NCI-H146 treated with DMSO at 0.1 percent for 48 hours (cell line): ENCODE measurements at regions not wholly inside any gene's neighbourhood (a gene's known extent, or its start where the extent isn't known, plus 50 kb on each side); places are given as distances from the start of the nearest gene placed in this dataset.

ENCODE experiments used
- DNase-seq: peaks from one replicate; lab custom pipeline; 2025; ENCODE audit not compliant: unreplicated experiment; lab: John Stamatoyannopoulos, UW

- DNase-seq, result no peak
Observed at GRCh38 chr17:33512113-33512512, 219.0 kb upstream of the ASIC2 start.

DNA sequence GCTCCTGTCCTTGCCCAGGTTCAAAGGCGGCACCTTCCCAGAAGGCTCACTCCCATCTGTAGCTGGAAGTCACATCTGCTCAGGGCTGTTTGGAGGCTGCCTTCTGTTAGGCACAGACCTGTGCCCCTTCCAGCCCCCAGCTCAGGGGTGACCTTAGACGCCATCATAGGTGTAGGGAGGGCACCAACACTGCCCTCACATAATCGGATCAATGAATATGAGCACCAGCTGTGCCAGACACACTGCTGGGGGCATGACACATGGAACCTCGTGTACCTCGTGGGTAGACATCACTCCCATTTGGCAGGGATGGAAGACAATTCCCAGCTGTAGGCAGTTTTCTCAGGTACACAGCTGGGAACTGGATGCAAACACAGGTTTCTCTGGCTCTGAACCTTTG lies 220.7 kb upstream of the ASIC2 start:
- DNase-seq, result no peak

DNA sequence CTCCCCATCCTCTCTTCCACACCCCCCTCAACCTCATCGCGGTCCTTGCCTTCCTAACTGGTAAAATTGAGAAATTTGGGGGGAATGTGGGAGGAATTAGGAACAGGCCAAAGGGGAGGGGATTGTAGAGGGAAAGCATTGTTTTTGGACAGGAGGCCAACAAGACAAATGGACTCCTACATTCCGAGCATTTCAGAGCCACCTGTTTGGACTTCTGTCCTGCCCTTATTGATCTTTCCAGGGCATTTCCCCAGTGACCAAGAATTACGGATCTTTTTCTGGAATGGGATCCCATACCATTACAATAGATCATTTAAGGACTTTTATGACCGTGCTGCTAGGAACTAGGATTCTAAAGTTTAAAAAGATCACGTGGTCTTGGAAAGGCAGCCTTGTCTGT lies 221.3 kb upstream of the ASIC2 start:
- DNase-seq, result no peak

DNA sequence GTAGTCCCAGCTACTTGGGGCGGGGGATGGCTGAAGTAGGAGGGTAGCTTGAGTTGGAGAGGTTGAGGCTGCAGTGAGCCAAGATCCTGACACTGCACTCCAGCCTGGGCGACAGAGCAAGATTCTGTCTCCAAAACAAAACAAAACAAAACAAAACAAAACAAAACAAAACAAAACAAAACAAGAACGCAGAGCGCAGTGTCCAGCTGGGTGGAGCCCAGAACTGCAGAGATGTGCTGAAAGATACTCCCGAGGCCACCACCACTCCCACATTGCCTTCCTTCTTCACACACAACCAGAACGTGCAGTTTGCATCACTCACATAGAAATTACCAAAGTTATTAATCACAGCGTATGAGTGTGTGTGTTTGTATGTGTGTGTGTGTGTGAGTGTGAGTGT lies 222.9 kb upstream of the ASIC2 start:
- DNase-seq, result no peak

DNA sequence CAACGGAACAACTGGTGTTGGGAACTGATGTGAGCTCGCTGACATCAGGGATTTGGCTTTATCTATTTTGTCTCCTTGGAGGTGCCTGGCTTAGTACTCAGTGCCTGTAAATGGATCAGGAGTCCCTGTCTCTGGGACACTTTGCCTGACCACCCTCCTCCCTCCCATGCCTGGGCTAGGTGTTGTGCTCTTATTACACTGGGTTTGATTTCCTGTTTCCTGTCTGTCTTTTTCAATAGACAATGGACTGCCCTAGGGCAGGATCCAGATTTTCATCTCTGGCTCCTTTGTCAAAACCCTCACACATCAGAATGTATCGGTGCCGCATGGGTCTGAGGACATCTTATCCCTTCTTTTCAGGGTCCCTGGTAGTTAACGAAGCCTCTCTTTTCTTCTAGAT lies 223.6 kb upstream of the ASIC2 start:
- DNase-seq, result no peak

GRCh38 chr17:33517746-33518145 lies 224.7 kb upstream of the ASIC2 start:
- DNase-seq, result no peak

DNA sequence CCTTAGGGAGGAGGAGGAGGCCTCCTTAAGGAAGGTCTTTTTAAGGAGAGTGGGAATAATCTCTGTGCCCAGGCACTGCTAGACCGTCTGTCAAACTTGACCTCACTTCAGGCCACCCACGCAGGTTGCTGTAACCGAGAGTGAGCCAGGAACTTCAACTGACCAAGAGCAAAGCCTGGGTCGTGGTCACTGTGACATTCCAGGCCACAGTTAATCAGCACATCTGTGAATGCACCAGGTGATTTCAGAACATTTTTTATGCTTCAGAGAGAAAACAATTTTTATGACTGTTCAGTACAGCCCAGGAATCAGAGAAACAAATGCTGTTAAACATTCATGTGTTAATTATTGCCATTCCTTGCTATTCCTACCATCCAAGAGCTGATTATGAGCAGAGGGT lies 226.6 kb upstream of the ASIC2 start:
- DNase-seq, result no peak

DNA sequence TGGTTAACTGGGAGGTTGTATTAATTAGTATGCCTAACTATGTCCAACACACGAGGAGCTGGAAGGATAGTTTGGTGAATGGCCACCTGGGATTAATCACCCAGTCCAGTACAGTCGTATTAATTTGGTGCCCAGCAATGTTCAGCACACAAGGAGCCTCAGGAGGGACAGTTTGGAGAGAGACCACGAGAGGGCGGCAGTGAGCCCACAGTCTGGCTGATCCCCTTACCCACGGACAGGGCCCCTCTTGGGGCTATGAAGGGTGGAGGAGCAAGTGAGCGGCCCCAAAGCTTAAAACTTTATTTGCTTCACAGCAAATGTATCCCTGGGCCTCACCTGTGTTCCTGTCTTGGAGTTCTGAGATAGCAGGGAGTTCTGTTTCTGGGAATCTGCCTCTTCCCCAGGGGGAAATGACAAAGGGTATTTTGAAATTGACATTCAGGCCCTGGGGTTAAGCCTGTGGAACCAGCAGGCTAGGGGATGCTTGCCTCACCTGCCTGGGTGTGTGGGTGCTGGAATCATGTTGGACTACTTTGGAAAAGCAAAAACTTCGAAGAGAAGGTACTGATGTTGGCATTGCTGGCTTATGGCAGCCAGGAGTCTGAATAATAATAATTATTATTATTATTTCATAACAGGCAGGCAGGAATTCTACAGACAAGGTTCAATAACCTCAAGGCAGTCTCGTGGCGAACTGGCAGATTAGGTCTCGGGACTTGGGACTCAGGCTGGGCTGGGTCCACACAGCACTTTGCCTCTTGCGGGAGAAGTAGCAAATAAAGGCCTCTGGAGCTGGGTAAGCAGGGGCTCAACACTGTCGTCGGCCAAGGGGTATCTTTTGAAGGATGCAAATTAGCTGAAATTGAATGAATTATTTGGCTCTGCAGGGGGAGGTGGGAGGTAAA lies 227.6 kb upstream of the ASIC2 start:
- DNase-seq, result peak; percentile 1

DNA sequence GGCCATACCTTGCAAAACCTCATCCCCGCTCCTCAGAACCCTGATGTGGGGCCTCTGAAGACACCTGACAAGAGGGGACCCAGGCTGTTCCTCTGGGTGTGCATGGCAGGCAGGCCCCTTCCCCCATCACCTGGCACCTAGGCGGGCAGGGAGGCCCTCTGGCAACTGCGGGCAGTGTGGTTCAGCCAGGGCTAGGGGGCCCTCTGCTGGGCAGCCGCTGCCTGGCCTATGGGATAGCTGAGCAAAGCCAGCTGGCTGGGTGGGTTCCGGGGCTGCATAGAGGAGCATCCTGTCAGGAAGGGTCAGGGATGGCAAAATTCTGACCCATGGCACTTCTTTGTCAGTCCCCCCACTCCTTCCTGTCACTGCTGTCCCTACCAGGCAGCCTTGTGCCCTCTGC lies 228.7 kb upstream of the ASIC2 start:
- no peak for DNase-seq

DNA sequence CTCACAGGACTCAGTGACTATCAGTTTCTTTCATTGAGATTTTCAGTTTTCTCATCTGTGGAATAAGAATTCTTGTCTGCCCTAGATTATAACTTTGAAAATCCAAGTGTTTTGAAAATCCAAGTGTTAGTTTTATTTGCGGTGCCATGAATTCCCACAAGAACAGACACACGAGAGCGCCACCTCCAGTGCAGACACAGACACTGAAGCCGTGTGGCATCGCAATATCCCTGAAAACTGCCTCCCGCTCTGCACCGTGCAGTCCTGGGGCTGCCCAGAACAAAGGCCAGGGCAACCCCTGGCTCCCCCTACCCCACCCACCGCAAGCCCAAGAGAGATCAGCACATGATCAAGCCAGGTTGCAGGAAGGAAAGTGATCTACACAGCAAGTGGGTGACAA lies 229.5 kb upstream of the ASIC2 start:
- no peak for DNase-seq

GRCh38 chr17:33523577-33523981 lies 230.5 kb upstream of the ASIC2 start:
- no peak for DNase-seq

GRCh38 chr17:33525186-33525585 lies 232.1 kb upstream of the ASIC2 start:
- DNase-seq, result no peak

DNA sequence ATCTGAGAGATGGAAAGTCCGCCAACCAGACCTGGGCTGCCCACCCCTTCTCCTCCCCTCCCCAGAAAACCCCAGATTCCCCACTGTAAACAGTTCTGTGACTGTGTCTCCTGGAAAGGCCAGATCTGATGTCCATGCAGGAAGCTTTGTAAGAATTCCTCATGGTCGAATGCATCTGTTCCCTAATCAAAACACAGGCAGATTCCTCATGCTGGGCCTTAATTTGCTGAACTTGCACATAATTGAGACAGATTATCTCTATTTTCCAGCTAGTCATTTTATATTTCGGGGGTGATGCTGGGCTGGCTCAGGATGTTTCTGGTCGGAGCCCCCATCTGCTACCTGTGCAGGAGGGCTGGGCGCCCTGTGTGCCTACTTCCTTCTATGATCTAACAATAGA lies 233.6 kb upstream of the ASIC2 start:
- DNase-seq, result no peak

DNA sequence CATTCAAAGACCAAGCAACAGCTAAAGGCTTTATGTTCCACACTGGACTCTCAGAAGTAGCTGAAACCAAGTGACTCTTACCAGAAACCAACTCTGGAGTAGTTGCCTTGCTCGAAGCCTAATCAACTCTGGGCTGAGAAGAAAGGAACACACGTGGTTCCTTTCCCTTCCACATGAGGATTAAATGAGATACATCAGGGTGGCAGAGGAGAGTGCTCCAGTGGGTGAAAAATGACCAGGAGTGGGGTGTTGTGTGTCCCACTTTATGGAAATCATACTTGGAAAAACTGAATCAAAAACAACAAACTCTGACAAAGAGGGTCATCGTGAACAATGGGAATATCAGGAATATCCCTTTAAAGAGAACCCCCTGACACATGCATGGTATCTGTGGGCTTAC lies 234.2 kb upstream of the ASIC2 start:
- no peak for DNase-seq

DNA sequence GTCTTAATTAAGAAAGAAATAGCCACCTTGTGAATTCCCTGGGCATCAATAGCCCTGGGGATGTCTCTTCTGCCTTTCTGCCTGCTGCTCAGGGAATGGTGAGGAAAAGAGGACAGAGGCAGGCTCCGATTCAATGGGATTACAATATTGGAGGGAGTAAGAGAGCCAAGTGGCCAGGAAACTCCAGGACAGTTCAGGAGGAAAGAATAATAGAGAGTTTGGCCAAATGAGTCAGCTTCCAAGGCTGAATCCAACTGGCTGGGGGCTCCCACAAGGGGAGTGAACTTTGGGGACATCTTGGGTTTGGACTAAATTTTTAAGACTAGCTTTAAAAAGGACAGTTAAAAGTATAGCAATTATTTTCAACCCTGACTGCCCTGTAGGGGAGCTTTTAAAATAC lies 235.8 kb upstream of the ASIC2 start:
- DNase-seq, result no peak

DNA sequence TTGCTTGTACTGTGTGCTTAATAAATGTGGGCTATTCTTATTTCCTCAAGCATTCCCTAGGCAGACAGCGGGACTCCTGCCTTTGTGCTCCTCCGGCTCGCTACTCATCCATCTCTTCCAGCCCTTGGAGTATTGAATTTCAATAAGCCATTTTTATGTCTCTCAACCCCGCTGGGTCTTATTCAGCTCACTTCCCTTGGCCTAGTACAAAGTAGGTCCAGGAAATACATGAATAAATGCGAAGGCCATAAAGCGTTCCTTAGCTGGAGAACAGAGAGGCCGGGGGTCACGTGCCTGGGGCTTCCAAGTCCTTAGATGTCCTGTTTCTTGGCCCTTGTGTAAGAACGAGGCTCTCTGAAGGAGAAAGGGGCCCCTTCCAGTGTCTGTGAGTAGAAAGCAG lies 236.7 kb upstream of the ASIC2 start:
- DNase-seq, result no peak

GRCh38 chr17:33531311-33531710 lies 238.2 kb upstream of the ASIC2 start:
- no peak for DNase-seq

- no peak for DNase-seq
Observed at GRCh38 chr17:33534087-33534486, 241.0 kb upstream of the ASIC2 start.

- DNase-seq, result no peak
Observed at GRCh38 chr17:33545124-33545523, 252.0 kb upstream of the ASIC2 start.

- DNase-seq, result no peak
Observed at GRCh38 chr17:33550261-33550660, 257.2 kb upstream of the ASIC2 start.

GRCh38 chr17:33551075-33551474 lies 258.0 kb upstream of the ASIC2 start:
- DNase-seq, result no peak

- DNase-seq, result no peak
Observed at GRCh38 chr17:33551911-33552310, 258.8 kb upstream of the ASIC2 start.

GRCh38 chr17:33560165-33560564 lies 267.1 kb upstream of the ASIC2 start:
- no peak for DNase-seq
